ENCODE measurements at regions not wholly inside any gene's neighbourhood (a gene's known extent, or its start where the extent isn't known, plus 50 kb on each side); places are given as distances from the start of the nearest gene placed in this dataset.
A peak's percentile ranks its signal among the peaks of the same experiment; 100 is the strongest.
"Not testable (repeated sequence)": the region's sequence is repeated elsewhere in the genome, so short reads cannot be mapped to it uniquely, and the experiment has no call there.

DNA sequence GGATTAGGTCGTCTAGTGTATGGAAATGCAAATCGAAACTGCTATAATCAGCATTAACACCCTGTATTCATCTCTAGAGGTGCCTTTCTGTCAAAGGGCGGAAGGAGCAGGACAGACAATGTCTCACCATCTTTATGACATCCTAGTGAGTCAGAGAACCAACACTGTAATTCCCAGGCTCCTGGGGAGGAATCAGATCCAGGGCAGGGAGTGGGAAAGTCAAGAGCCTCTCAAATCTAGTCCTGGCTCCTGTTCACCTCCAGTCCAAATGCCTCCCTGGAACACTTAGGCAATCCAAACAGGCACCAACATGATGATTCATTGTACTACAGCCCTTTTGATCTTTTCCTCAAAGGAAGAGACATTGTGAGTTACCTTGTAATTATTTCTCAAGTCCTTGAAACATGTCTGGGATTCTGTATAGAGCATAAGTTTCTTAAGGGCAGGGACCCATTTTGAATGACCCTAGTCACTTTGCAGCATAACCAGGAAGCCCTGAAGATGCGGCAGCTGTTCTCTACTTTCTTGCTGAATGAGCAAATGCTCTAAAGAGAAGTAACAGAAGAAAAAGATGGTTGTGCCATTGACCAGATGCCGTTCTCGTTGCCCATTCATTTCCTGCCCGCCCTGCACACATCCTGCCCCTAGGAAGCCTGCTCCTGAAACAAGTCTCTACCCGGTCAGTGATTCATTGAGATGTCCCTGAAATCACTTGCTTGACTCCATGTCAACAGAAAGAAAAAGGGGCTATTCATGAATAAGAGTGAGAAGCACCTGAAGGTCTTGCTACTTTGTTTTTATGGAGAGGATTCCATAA lies 112.8 kb upstream of the JARID2 start:
- DNase-seq (ENCODE audit: low read depth) = peak; percentile 31

DNA sequence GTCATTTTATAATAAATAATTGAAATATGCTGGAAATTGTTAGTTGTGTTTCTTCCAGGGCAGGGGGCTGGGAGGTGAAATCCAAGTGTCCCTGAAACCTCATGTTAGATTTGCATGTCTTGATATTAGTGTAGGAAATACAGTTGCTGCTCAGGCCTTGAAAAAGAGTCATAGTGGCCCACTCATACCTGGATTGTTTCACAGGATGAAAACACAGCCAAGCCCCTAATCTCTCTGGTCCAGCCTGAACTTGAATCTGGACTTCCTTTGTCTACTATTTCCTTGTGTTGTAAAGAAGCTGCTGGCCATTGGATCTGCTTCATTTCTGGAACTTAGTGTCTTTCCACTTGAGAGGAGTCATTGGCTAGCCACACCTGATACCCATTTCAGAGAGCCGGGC lies 108.8 kb upstream of the JARID2 start:
- DNase-seq (ENCODE audit: low read depth) = no peak

DNA sequence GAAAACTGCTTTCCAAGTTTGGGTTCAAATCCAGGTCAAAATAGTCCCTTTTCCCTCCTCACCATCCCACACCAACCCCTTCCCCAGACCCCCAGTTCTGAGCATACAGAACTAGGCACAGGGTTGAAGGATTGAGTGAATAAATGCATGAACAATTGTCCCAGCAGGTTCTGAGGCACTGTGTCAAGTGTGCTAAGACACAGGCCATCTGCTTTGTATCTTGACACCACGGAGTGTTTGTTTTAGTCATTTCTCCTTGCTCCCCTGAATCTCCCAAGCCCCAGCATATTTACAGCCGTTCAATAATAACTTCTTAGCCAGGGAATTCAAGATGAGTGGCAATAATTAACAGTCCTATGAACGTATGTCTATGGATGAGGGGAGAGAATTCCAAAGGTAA lies 102.8 kb upstream of the JARID2 start:
- DNase-seq (ENCODE audit: low read depth) = no peak

DNA sequence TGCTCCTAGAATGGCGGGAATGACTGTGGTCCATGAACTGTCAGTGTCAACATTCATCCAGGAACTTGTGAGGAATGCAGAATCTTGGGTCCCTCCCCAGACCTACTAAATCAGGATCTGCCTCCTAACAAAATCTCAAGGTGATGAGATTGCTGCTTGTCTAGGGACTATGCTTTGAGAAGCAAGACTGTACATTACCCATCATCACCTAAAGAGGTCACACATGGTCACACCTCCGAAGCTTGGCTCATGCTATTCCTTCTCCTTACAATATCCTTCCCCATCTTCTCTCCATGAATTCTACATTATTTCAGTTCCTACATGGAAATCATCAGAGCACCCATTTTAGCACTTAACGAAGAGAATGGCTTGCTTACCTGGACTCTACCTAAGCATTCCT lies 102.3 kb upstream of the JARID2 start:
- no peak for DNase-seq (ENCODE audit: low read depth)

- no peak for DNase-seq (ENCODE audit: low read depth)
Measured at GRCh38 chr6:15145821-15146220, 100.0 kb upstream of the JARID2 start.

DNA sequence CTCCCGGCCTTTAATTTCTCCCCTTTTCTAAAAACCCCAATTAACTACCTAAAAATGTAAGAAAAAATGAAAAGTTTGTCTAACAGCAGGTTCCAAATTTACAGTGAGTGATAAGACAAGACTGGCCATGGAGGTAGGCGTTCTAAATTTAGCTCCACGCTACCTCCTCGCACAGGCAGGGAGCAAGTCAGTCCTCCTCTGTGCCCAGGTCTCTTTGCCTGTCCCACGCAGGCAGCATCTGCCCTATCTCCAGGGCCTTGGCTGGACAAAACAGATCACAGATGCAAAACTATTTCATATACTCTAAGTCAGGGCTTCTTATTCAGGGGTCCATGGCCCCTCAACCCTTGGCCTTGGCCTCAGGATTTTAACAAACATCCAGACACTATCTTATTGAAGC lies 98.0 kb upstream of the JARID2 start:
- no peak for DNase-seq (ENCODE audit: low read depth)

GRCh38 chr6:15148356-15148946 lies 97.4 kb upstream of the JARID2 start:
- DNase-seq (ENCODE audit: low read depth) = peak; percentile 46

DNA sequence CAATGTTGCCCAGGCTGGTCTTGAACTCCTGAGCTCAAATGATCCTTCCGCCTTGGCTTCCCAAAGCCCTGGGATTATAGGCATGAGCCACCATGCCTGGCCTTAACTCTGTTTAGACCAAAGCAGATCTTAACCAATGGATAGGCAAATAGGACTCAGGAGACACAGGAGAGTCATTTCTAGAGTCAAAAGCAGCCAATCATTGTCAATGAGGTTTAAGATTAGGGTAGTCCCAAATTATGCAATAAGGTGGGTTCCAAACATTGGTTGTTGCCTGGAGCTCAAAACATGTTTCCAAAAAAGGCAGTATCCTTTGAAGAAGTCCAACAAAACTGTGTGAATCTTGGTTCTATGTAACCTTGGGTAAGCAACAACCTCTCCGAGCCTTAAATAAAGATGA lies 95.7 kb upstream of the JARID2 start:
- DNase-seq (ENCODE audit: low read depth) = no peak

- no peak for DNase-seq (ENCODE audit: low read depth)
Measured at GRCh38 chr6:15152700-15153099, 93.2 kb upstream of the JARID2 start.

- no peak for DNase-seq (ENCODE audit: low read depth)
Measured at GRCh38 chr6:15153191-15153590, 92.7 kb upstream of the JARID2 start.

GRCh38 chr6:15157479-15157878 lies 88.4 kb upstream of the JARID2 start:
- DNase-seq (ENCODE audit: low read depth) = no peak

DNA sequence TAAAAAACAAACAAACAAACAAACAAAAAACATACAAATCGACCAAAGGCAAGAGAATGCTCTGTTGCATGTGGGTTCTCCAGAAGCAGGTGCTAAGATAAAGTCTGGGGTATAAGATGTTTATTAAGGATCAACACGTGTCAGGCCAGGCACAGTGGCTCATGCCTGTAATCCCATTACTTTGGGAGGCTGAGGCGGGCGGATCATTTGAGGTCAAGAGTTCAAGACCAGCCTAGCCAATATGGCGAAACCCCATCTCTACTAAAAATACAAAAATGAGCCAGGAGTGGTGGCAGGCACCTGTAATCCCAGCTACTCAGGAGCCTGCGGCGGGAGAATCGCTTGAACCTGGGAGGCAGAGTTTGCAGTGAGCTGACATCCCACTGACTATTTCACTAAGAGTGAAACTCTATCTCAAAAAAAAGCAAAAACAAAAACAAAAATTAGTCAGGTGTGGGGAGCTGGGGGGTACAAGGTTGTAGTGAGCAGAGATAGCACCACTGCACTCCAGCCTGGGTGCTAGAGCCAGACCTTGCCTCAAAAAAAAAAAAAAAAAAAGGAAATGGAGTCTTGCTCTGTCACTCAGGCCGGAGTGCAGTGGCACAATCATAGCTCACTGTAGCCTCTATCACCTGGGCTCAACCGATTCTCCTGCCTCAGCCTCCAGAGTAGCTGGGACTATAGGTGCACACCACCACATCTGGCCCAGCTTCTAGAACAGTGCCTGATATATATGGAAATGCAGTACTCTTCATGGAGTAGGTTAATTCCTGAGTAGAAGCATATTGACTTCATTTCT lies 86.8 kb upstream of the JARID2 start:
- no peak for DNase-seq (ENCODE audit: low read depth)

DNA sequence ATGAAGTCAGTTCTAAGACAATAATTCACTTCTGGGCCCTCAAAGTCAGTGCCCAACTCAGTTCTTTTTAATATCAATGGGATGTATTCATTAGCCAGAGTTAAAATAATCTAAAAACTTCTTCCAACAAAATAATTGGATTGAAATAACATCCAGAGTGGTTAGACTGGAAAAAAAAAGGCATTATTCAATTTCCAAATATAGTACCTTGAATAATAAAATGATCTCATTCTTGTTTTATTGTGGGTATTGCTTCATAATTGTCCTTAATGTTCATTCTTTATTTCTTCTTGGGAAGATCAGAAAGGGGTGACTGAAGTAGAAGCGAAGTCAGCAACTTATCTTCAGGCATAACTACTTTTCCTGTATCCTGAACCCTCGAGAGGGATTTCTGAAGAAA lies 85.1 kb upstream of the JARID2 start:
- DNase-seq (ENCODE audit: low read depth) = peak; percentile 1

- DNase-seq (ENCODE audit: low read depth) = not testable (repeated sequence)
Measured at GRCh38 chr6:15164855-15165254, 81.0 kb upstream of the JARID2 start.

DNA sequence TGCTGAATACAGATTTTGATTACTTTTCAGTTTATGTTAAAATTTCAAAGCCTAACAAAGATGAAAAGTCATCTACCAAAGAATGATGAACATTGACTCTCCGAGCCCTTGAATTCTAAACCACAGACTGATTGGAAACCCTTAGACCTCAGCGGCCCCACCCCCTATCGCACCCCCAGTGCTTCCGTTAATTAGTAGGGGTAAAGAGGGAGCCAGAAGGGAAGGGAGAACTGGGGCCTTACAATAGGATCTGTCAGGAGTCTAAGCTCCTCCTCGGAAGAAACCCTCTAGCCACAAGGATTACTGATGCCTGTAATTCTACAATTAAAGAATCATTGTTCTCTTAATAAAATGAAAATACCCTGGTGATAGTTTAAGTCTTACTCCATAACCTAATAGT lies 79.7 kb upstream of the JARID2 start:
- no peak for DNase-seq (ENCODE audit: low read depth)

- DNase-seq (ENCODE audit: low read depth) = no peak
Measured at GRCh38 chr6:15170126-15170525, 75.7 kb upstream of the JARID2 start.

GRCh38 chr6:15171026-15171425 lies 74.8 kb upstream of the JARID2 start:
- no peak for DNase-seq (ENCODE audit: low read depth)

- DNase-seq (ENCODE audit: low read depth) = no peak
Measured at GRCh38 chr6:15176816-15177370, 69.0 kb upstream of the JARID2 start.

DNA sequence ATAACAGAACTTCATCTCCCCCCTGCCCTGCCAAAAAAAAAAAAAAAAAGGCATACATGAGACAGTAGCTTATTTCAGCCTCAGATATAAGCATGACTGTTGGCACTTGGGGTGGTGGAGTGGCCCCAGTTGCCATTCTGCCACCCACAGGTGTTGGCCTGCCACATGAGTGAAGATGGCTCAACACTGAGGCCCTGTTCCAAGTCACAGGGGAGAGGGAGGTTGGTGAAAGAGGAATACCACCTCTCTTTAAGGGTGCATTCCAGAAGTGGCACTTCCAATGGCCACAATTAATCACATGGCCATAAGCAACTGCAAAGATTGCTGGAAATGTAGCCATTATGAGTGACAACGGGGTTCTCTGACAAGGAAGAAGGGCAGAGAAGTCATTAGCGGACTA lies 61.9 kb upstream of the JARID2 start:
- DNase-seq (ENCODE audit: low read depth) = no peak

DNA sequence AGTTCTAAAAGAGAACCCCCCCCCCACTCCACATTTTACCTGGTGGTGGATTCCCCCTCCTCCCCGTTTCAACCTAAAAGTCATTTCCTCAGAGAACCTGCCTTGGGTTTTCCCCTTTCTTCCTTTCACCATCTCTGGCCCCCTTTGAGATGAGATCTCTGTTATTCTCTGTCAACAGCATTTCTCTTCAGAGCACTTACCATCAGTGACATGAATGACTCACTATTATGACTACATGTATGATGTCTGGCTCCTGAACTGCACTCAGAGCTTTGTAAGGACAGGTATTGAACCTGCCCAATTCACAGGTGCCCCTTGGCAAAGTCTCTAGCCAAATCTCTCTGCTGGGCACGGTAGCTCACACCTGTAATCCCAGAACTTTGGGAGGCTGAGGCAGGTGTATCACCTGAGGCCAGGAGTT lies 61.4 kb upstream of the JARID2 start:
- DNase-seq (ENCODE audit: low read depth) = no peak

DNA sequence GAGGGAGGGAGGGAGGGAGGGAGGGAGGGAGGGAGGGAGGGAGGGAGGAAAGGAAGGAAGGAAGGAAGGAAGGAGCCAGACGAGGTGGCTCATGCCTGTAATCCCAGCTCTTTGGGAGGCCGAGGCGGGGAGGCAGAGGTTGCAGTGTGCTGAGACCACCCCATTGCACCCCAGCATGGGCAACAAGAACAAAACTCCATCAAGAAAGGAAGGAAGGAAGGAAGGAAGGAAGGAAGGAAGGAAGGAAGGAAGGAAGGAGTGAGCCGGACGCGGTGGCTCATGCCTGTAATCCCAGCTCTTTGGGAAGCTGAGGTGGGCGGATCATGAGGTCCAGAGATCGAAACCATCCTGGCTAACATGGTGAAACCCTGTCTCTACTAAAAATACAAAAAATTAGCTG lies 60.8 kb upstream of the JARID2 start:
- not testable (repeated sequence) for DNase-seq (ENCODE audit: low read depth)

DNA sequence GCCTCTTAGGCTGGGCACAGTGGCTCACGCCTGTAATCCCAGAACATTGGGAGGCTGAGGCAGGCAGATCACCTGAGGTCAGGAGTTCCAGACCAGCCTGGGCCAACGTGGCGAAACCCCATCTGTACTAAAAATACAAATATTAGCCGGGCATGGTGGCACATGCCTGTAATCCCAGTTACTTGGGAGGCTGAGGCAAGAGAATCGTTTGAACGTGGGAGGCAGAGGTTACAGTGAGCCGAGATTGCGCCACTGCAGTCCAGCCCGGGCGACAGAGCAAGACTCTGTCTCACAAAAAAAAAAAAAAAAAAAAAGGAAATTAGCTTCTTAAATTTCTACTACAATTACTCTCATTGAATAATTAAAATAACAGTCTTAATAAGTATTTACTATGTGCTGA lies 52.4 kb upstream of the JARID2 start:
- not testable (repeated sequence) for DNase-seq (ENCODE audit: low read depth)

Measured in myocyte (in vitro differentiated cells).